ENCODE measurements at regions not wholly inside any gene's neighbourhood (a gene's known extent, or its start where the extent isn't known, plus 50 kb on each side); places are given as distances from the start of the nearest gene placed in this dataset.

DNA sequence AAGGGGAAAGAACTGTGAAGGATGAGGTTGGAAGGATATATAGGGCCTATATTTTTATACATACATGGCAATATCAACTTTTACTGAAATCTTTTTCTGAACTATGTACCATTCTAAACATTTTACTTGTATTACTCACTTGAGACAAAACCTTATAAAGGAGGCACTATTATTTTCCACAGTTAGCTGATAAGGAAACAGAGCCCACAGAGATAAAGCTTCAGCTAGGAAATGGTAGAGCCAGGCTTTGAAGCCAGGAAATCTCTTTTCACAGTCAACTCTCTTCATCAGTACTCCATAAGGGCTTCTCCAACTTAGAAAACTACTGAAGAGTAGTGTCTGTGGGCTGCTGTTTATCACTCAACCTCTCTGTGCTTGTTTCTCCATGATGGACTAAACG is 613.7 kb downstream of the PRELID2 start (continued):
- TF ChIP-seq, protein P1, sequence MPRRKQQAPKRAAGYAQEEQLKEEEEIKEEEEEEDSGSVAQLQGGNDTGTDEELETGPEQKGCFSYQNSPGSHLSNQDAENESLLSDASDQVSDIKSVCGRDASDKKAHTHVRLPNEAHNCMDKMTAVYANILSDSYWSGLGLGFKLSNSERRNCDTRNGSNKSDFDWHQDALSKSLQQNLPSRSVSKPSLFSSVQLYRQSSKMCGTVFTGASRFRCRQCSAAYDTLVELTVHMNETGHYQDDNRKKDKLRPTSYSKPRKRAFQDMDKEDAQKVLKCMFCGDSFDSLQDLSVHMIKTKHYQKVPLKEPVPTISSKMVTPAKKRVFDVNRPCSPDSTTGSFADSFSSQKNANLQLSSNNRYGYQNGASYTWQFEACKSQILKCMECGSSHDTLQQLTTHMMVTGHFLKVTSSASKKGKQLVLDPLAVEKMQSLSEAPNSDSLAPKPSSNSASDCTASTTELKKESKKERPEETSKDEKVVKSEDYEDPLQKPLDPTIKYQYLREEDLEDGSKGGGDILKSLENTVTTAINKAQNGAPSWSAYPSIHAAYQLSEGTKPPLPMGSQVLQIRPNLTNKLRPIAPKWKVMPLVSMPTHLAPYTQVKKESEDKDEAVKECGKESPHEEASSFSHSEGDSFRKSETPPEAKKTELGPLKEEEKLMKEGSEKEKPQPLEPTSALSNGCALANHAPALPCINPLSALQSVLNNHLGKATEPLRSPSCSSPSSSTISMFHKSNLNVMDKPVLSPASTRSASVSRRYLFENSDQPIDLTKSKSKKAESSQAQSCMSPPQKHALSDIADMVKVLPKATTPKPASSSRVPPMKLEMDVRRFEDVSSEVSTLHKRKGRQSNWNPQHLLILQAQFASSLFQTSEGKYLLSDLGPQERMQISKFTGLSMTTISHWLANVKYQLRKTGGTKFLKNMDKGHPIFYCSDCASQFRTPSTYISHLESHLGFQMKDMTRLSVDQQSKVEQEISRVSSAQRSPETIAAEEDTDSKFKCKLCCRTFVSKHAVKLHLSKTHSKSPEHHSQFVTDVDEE (CRISPR knock-in tag; IDR thresholded peaks at IDR 0.05), result no peak

DNA sequence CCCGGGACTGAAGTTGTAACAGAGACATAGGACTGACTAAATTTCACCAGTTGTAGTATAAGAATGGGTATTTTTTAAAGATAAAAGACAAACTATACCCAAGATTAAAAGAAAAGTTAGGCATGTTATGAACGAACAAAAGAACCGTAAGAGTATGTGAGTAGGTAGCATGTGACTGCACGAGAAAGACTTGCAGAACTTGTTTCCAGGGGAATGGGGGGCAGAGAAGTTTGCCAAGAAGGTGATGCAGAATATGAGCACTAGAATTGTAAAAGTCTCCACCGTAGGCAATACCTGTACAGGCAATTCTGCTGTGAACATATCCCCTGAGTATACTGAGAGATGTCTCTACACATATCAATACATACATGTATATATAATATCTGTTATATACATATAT is 614.7 kb downstream of the PRELID2 start:
- no peak for ATAC-seq
- no peak for TF ChIP-seq ZC3H10 (CRISPR knock-in tag; IDR thresholded peaks at IDR 0.05)

DNA sequence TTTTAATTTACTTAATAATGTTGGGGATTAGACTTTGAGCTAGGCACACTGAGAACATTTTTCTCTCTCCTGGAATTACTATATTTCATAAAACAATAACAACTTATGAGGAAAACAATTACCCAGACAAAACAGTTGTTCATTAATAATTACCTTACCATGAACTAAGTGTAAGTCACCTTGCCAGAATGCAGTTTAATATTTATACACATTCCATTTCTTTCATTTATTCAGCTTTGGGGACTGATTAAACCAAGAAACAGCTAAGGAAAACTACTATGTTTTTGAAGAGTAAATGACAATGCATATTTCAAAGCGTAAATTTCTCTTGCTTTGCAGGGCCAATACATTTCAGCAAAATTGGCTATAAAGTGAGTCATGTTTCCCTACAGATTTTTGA is 616.2 kb downstream of the PRELID2 start:
- ATAC-seq, result no peak
- TF ChIP-seq PPARA (CRISPR knock-in tag; IDR thresholded peaks at IDR 0.05; ENCODE audit: borderline replicate concordance) (no peak), TOX (CRISPR knock-in tag; IDR thresholded peaks at IDR 0.05; ENCODE audit: borderline replicate concordance) (no peak), SNAI2 (CRISPR knock-in tag; IDR thresholded peaks at IDR 0.05) (no peak), ISL1 (CRISPR knock-in tag; IDR thresholded peaks at IDR 0.05) (no peak), ZNF70 (CRISPR knock-in tag; IDR thresholded peaks at IDR 0.05) (no peak), CSDC2 (CRISPR knock-in tag; IDR thresholded peaks at IDR 0.05) (no peak), ZNF565 (CRISPR knock-in tag; conservative IDR thresholded peaks at IDR 0.05; ENCODE audit: low read depth) (no peak), ESRRG (CRISPR knock-in tag; IDR thresholded peaks at IDR 0.05) (no peak), ZNF8 (CRISPR knock-in tag; IDR thresholded peaks at IDR 0.05) (no peak)
- TF ChIP-seq, protein P1 (CRISPR knock-in tag; IDR thresholded peaks at IDR 0.05), result no peak
- TF ChIP-seq, protein P2, sequence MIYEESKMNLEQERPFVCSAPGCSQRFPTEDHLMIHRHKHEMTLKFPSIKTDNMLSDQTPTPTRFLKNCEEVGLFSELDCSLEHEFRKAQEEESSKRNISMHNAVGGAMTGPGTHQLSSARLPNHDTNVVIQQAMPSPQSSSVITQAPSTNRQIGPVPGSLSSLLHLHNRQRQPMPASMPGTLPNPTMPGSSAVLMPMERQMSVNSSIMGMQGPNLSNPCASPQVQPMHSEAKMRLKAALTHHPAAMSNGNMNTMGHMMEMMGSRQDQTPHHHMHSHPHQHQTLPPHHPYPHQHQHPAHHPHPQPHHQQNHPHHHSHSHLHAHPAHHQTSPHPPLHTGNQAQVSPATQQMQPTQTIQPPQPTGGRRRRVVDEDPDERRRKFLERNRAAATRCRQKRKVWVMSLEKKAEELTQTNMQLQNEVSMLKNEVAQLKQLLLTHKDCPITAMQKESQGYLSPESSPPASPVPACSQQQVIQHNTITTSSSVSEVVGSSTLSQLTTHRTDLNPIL (CRISPR knock-in tag; IDR thresholded peaks at IDR 0.05; ENCODE audit: low read depth), result no peak
- TF ChIP-seq, protein P3, sequence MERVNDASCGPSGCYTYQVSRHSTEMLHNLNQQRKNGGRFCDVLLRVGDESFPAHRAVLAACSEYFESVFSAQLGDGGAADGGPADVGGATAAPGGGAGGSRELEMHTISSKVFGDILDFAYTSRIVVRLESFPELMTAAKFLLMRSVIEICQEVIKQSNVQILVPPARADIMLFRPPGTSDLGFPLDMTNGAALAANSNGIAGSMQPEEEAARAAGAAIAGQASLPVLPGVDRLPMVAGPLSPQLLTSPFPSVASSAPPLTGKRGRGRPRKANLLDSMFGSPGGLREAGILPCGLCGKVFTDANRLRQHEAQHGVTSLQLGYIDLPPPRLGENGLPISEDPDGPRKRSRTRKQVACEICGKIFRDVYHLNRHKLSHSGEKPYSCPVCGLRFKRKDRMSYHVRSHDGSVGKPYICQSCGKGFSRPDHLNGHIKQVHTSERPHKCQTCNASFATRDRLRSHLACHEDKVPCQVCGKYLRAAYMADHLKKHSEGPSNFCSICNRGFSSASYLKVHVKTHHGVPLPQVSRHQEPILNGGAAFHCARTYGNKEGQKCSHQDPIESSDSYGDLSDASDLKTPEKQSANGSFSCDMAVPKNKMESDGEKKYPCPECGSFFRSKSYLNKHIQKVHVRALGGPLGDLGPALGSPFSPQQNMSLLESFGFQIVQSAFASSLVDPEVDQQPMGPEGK (CRISPR knock-in tag; IDR thresholded peaks at IDR 0.05; ENCODE audit: borderline replicate concordance), result no peak

DNA sequence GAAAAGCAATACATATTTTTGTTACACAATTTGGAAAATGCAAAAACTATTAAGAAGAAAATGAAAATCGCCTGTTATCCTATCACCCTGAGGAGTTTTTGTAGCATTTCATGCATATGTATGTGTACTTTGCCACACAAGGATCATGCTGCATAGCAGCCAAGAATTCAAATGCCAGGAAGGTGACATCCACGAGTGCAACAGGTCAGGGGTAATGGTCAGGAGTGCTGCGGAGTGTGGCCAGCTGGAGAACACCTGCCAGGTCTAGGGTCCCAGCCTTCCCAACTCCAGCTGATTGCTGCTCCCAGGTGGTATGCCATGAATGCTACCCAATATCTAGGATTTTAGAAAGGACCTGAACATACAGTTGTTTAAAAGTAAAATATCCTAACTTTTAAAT is 617.1 kb downstream of the PRELID2 start:
- no peak for ATAC-seq
- no peak for TF ChIP-seq ZC3H10 (CRISPR knock-in tag; IDR thresholded peaks at IDR 0.05)
- no peak for TF ChIP-seq SNAI2 (CRISPR knock-in tag; IDR thresholded peaks at IDR 0.05)
- no peak for TF ChIP-seq GLIS3 (CRISPR knock-in tag; IDR thresholded peaks at IDR 0.05)
- TF ChIP-seq, protein P1 (CRISPR knock-in tag; IDR thresholded peaks at IDR 0.05), result no peak
- no peak for TF ChIP-seq PPARA (CRISPR knock-in tag; IDR thresholded peaks at IDR 0.05; ENCODE audit: borderline replicate concordance)
- TF ChIP-seq ISL1 (CRISPR knock-in tag; IDR thresholded peaks at IDR 0.05), result no peak
- TF ChIP-seq, protein P3 (CRISPR knock-in tag; IDR thresholded peaks at IDR 0.05; ENCODE audit: borderline replicate concordance), result no peak
- no peak for TF ChIP-seq ZFP30 (CRISPR knock-in tag; IDR thresholded peaks at IDR 0.05)
